GM12875 (cell line): ENCODE measurements at regions not wholly inside any gene's neighbourhood (a gene's known extent, or its start where the extent isn't known, plus 50 kb on each side); places are given as distances from the start of the nearest gene placed in this dataset.

ENCODE experiments used
- H3K4me3 ChIP-seq: one replicate; pipeline ENCODE4 v1.5.1; 2011; ENCODE audit warnings: low read depth, low read length, control low read depth
- TF ChIP-seq, protein P1 (sequence below): IDR thresholded peaks from 2 replicates; pipeline ENCODE4 v1.5.1; 2011; ENCODE audit warnings: low read depth, mild to moderate bottlenecking, control low read depth, inconsistent platforms, low read length, moderate library complexity, borderline replicate concordance; ENCODE audit not compliant: insufficient read depth

DNA sequence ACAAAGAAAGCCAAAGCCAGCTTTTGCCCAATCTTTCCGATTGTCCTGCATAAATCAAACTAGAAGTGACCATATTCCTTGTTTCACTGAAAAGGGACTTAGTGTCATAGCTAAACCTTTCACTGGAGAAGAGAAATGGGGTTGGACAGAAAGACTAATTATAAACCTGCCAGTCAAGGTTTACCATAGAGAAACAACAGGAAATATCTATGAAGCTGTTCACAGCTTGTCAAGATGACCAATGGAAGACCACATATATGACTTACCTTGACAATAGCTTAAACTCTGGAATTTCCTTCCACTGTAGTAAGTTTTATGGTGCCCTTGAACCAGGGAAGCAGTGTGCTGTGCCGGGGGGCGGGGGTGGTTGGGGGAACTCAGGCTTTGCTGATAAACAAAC lies 107.7 kb upstream of the PHACTR1 start:
- H3K4me3 ChIP-seq = no peak overlapping the region
- TF ChIP-seq, protein P1, sequence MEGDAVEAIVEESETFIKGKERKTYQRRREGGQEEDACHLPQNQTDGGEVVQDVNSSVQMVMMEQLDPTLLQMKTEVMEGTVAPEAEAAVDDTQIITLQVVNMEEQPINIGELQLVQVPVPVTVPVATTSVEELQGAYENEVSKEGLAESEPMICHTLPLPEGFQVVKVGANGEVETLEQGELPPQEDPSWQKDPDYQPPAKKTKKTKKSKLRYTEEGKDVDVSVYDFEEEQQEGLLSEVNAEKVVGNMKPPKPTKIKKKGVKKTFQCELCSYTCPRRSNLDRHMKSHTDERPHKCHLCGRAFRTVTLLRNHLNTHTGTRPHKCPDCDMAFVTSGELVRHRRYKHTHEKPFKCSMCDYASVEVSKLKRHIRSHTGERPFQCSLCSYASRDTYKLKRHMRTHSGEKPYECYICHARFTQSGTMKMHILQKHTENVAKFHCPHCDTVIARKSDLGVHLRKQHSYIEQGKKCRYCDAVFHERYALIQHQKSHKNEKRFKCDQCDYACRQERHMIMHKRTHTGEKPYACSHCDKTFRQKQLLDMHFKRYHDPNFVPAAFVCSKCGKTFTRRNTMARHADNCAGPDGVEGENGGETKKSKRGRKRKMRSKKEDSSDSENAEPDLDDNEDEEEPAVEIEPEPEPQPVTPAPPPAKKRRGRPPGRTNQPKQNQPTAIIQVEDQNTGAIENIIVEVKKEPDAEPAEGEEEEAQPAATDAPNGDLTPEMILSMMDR = no peak

DNA sequence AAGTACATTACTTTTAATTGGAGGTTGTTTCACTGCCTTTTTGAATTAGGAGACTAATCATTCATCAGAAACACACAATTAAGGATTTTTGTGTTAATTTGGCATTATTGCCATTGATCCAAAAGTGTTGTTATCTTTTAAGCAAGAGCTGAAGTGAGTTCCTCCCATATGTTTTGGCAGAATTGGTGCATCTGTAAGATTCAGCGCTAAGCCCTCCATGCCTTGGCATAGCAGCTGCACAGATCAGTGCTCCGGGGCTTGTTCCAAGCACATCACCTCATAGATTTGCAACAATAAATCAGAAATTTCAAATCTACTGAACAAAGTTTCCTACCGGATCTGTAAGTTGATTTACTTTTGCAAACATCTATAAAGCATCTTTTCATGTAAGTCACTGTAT lies 106.8 kb upstream of the PHACTR1 start:
- TF ChIP-seq, protein P1 = no peak

DNA sequence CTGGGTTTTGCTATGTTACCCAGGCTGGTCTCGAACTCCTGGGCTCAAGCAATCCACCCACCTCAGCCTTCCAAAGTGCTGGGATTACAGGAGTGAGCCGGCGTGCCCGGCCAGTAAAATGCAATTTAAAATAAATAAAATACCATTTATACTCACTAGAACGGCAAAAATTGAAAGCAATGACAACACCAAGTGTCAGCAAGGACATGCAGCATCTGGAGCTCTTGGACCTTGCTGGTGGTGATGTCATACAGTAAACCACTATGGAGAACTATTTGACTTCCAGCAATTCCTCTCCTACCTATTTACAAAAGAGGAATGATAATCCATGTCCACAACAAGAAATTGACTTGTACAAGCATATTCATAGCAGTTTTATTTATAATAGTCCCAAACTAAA lies 105.7 kb upstream of the PHACTR1 start:
- H3K4me3 ChIP-seq = no peak overlapping the region
- TF ChIP-seq, protein P1 = no peak

More for the DNA sequence above, 106.8 kb upstream of the PHACTR1 start:
- H3K4me3 ChIP-seq = no peak overlapping the region

DNA sequence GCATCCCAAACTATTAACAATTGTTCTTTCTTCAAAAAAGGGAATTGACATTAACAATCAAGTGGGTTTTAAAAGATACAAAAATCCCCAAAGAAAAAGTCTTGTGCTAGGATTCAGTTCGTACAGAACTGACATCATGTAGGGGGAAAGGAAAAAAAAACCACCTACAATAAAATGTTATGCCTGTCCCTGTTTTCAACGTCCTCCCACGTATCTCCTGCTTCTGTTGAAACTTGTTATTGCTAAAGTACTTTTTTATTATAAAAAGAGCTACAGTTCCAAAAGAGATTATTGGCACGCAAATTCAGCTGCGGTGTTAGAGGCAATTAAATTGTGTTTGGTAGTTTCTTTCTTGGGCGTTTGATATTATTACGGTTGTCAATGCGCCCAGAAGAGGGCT lies 102.8 kb upstream of the PHACTR1 start:
- no peak overlapping the region for H3K4me3 ChIP-seq
- TF ChIP-seq, protein P1 = no peak

DNA sequence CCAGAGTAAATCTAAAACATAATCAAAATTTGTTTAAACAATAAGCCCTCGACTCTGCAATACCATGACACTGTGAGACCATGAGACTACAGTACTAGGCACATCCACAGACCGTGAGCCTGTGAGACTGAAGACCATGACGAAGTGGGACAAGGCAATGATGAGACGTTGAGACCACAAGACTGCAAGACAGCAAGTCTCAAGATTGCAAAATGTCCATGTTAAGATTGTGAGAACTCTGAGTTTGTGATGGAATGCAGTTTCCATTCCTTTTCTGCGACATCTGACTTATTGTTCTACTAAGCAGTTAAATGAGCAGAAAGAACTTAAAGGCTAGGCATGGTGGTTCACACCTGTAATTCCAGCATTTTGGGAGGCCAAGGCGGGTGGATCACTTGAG lies 102.1 kb upstream of the PHACTR1 start:
- TF ChIP-seq, protein P1 = no peak
- no peak overlapping the region for H3K4me3 ChIP-seq

DNA sequence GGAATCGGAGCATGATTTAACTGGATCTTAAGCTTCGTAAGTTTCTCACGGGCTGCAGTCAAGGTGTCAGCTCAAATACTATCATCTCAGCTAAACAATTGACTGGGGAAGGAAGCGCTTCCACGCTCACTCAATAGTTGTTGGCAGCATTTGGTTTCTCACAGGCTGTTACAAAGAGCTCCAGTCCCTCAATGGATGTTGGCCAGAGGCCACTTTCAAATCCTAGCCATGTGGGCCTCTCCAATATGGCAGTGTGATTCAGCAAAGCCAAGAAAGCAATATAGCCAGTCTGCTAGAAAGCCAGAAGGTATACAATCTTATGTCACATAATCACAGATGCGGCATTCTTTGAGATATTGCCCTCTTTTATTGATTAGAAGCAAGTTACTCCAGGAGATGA lies 98.3 kb upstream of the PHACTR1 start:
- TF ChIP-seq, protein P1 = no peak
- H3K4me3 ChIP-seq = no peak overlapping the region

DNA sequence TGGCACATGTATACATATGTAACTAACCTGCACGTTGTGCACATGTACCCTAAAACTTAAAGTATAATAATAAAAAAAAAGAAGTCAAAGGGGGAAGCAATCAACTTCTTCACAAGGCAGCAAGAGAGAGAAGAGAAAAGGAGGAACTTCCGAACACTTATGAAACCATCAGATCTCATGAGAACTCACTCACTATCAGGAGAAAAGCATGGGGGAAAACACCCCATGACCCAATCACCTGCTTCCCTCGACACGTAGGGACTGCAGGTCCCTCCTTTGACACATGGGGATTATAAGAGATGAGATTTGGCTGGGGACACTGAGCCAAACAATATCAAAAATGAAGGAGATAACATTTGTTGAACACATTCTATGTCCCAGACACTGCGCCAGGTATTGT lies 94.8 kb upstream of the PHACTR1 start:
- H3K4me3 ChIP-seq = no peak overlapping the region
- TF ChIP-seq, protein P1 = no peak
